HEK293T (cell line): ENCODE measurements at regions not wholly inside any gene's neighbourhood (a gene's known extent, or its start where the extent isn't known, plus 50 kb on each side); places are given as distances from the start of the nearest gene placed in this dataset.

Source experiments
- ARNT ChIP-seq: fragments of 450-650 bp; IDR thresholded peaks from 2 replicates; pipeline ENCODE4 v1.6.1; 2017; ENCODE audit warnings: mild to moderate bottlenecking
- BHLHE40 ChIP-seq: fragments of 450-650 bp; IDR thresholded peaks from 2 replicates; pipeline ENCODE4 v1.6.1; 2016; ENCODE audit warnings: mild to moderate bottlenecking, moderate library complexity, borderline replicate concordance
- ELF4 ChIP-seq: fragments of 450-650 bp; IDR thresholded peaks from 2 replicates; pipeline ENCODE4 v1.6.1; 2017; ENCODE audit warnings: antibody characterized with exemption
- FOXA1 ChIP-seq: fragments of 450-650 bp; IDR thresholded peaks from 2 replicates; pipeline ENCODE4 v1.6.1; 2016; ENCODE audit warnings: mild to moderate bottlenecking
- FOXM1 ChIP-seq: fragments of 450-650 bp; IDR thresholded peaks from 2 replicates; pipeline ENCODE4 v1.6.1; 2017; ENCODE audit warnings: mild to moderate bottlenecking, borderline replicate concordance
- HDGF ChIP-seq: fragments of 450-650 bp; IDR thresholded peaks from 2 replicates; pipeline ENCODE4 v1.6.1; 2017; ENCODE audit warnings: antibody characterized with exemption, borderline replicate concordance
- L3MBTL2 ChIP-seq: fragments of 450-650 bp; conservative IDR thresholded peaks from 2 replicates; pipeline ENCODE4 v1.6.1; 2016; ENCODE audit warnings: mild to moderate bottlenecking
- LEF1 ChIP-seq: fragments of 450-650 bp; IDR thresholded peaks from 2 replicates; pipeline ENCODE4 v1.6.1; 2017; ENCODE audit warnings: mild to moderate bottlenecking, borderline replicate concordance
- NFRKB ChIP-seq: fragments of 450-650 bp; IDR thresholded peaks from 2 replicates; pipeline ENCODE4 v1.6.1; 2016; ENCODE audit warnings: mild to moderate bottlenecking, moderate library complexity
- SP1 ChIP-seq: fragments of 450-650 bp; IDR thresholded peaks from 2 replicates; pipeline ENCODE4 v1.6.1; 2017
- SUZ12 ChIP-seq: fragments of 450-650 bp; IDR thresholded peaks from 2 replicates; pipeline ENCODE4 v1.6.1; 2016; ENCODE audit warnings: mild to moderate bottlenecking
- TARDBP ChIP-seq: fragments of 450-650 bp; IDR thresholded peaks from 2 replicates; pipeline ENCODE4 v1.6.1; 2016
- TF ChIP-seq, protein P1 (sequence below): fragments of 450-650 bp; IDR thresholded peaks from 2 replicates; pipeline ENCODE4 v1.6.1; 2016

GRCh38 chr2:187942876-187943275, 348.8 kb upstream of the GULP1 start:
- TF ChIP-seq LEF1 (no peak), BHLHE40 (no peak), L3MBTL2 (no peak), FOXA1 (no peak), SP1 (no peak), HDGF (no peak), ARNT (no peak), ELF4 (no peak), SUZ12 (no peak), FOXM1 (no peak), NFRKB (no peak), TARDBP (no peak)
- TF ChIP-seq, protein P1, sequence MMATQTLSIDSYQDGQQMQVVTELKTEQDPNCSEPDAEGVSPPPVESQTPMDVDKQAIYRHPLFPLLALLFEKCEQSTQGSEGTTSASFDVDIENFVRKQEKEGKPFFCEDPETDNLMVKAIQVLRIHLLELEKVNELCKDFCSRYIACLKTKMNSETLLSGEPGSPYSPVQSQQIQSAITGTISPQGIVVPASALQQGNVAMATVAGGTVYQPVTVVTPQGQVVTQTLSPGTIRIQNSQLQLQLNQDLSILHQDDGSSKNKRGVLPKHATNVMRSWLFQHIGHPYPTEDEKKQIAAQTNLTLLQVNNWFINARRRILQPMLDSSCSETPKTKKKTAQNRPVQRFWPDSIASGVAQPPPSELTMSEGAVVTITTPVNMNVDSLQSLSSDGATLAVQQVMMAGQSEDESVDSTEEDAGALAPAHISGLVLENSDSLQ, result no peak
